Activated CD4-positive, alpha-beta T cell treated with anti-CD3 and anti-CD28 coated beads, Interleukin-2, amount 50 U/mL, for 48 hours (primary cell): ENCODE measurements at regions not wholly inside any gene's neighbourhood (a gene's known extent, or its start where the extent isn't known, plus 50 kb on each side); places are given as distances from the start of the nearest gene placed in this dataset.
"Not testable (repeated sequence)": the region's sequence is repeated elsewhere in the genome, so short reads cannot be mapped to it uniquely, and the experiment has no call there.

Source experiments
- DNase-seq, 2 experiments: peaks; one replicate each; pipeline ENCODE4 v3.0.0-alpha.2; 2020

DNA sequence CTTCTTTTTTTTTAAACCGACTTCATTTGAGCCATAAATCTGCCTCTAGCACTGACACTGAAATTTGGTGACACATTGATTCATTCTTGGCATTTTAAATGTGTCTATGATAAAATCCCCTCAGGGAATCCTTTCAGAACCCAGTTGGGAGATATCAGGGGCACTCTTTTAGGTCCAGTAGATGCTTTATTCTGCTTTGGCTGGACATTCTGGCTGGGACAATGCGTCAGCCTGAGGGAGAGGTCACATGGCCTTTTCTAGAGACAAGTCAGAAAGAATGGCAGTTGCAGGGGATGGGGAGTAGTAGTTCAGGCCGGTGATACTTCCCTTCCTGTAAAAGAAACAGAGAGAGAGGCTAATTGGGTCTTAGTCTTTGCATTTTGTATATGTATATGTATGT, 63.1 kb downstream of the TRIM43 start:
- DNase-seq: not testable (repeated sequence)

DNA sequence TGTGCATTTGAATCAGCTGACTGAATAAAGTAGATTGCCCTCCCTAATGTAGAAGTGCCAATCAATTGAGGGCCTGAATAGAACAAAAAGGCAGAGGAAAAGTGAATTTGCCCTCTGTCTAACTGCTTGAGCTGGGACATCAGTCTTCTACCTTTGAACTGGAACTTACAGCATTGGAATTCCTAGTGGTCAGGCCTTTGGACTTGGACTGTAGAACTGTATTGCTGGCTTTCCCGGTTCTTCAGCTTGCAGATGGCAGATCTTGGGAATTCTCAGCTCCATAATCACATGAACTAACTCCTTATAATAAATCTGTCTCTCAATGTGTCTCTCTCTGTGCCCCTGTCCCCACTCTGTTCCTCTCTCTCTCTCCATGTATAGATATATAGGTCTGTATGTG, 64.8 kb downstream of the TRIM43 start:
- DNase-seq: not testable (repeated sequence)

DNA sequence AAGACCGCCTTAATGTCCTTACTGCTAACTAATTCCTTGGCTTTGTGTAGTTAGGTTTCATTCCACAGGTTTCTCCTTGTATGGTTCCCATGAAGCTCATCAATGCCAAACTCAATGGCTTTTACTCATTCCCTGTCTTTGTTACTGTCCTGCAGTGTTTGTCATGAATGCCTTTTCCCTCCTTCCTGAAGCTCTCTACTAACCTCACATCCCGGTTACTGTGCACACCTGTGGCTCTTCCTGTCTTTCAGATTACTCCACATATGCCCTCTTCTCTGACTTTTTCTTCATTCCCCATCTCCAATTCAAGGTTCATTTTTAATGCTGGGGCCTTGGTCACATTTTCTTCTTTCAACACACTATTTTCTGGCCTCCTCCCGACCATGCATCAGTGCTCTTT, 66.1 kb downstream of the TRIM43 start:
- DNase-seq: not testable (repeated sequence)

DNA sequence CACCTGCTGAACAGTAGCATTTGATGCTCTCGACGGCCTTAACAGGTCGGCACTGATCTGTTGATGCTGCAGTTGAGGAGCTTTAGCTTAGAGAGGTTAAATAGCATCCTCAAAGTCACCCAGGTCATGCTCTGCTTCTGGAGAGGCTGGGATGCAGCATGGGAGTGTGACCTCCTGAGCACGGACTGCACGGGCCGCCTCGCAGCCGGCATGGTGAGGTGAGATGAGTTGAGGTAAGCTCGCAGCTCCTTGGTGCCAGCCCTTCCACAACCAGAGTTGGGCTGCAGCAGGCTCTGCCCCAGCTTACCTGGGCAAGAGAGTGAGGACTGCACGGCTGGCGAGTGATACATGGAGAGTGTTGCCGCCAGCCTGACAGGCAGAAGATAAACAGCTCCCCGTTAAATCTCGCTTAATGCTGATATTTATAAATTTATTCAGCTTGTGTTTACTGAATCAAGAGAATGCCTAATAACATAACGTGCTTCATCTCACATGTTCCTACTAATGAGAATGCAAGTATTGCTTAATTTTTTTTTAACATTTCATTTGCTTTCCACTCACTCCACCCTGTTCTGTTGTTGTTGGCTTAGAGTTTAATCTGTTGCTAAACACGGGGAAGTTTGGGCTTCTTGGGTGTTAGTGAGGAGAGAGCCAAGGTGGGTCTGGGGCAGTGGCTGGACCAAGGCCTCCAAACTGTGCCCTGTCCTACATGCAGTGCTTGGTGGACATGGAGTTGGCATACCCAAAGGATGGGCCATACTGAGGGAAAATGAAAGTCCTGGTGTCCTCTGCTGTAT, 69.2 kb downstream of the TRIM43 start:
- DNase-seq: not testable (repeated sequence)

DNA sequence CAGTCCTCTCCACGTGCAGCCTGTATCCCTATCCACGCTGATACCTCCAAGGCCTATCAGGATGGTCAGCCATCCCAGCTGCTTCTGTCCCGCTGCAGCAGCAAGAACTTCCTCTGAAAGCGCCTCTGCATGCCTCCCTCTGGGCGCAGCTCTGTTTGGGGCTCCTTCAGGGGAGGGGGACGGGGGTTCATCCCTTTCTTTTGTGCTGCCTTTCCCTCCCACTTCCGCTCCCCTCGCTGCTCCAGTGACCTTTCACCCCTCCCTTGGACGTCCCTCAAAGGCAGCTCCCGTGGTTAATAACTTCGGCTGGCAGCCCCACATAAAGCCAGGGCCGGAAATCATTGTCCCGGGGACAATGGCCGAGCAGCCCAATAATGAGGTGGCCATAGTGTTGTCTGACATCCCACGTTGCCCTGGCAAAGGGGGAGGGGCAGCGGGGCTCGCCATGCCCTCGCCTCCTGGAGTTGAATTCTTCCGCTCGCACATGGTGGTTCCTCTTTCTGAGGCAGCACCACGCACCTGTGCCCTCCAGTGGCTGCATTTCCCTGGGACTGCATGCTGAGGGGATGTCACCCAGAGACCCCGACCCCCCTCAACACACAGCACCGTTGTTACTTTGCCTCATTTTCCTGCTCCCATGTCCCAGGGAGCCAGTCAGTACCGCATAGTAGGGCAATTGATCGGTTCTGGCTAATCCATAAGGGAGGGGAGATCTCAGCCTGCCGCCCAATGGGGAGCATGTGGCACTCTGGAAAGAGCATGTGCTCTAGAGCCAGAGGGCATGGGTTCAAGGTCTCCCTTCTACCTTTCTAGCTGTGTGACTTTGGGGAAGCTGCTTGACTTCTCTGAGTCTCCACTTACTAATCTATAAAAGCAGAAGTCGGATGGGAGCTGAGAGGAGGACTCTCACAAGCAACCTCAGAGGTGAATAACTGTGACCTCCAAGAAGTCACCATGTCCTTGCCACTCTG, 72.0 kb downstream of the TRIM43 start:
- not testable (repeated sequence) for DNase-seq

DNA sequence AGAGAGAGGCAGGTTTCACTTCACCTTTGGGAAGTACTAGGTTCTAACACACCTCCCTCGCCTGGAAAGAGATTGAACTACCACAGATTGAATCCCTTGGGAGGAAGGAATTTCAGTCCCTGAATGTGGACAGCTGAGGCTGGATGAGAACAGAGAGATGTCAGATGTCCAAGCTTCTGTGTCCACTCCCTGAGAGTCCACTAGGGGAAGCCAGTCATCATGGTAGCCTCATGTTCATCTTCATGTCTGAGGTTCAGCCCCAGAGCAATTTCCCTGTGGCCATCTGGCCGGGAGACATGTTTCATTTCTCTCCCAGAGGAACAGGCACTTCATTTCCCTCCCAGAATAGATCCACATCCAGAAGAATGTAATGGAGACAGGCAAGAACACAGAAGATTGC, 74.8 kb downstream of the TRIM43 start:
- DNase-seq: not testable (repeated sequence)

DNA sequence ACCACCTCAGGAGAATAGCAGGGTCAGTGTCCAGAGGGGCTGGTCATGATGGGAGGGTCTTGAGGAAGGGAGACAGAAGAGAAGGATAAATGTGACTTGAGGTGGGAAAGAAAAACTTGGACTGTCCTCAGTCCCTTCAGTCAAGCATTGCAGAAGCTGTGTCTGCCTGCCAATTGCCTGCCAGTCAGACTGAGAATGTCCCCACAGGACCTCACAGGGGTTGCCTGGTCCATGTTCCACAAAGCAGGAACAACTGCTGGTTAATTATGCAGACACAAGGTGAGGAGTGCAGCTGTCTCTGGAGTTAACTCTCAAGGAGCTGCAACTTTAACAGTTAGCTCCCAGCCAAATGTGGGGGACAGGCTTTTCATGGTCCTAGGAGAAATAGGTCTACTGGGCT, 75.7 kb downstream of the TRIM43 start:
- no peak for DNase-seq

DNA sequence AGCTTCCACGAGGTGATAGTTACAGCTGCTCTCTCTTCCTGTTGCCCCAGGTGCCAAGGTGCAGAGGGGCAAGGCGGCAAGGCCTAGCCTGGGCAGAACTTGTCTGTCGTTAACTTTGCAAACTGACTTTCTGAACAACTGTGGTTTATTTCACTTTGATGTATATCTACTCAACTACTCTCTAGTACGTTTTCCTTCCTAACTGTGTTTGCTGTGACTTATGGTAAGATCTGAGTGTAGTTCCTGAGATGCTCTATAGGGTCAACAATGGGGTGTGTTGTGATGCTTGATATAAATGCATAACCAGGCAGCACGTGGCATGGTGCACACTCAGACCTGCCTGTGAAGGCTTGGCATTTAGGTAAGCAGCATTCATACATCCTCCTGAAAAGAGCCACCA, 77.1 kb downstream of the TRIM43 start:
- DNase-seq: not testable (repeated sequence)

DNA sequence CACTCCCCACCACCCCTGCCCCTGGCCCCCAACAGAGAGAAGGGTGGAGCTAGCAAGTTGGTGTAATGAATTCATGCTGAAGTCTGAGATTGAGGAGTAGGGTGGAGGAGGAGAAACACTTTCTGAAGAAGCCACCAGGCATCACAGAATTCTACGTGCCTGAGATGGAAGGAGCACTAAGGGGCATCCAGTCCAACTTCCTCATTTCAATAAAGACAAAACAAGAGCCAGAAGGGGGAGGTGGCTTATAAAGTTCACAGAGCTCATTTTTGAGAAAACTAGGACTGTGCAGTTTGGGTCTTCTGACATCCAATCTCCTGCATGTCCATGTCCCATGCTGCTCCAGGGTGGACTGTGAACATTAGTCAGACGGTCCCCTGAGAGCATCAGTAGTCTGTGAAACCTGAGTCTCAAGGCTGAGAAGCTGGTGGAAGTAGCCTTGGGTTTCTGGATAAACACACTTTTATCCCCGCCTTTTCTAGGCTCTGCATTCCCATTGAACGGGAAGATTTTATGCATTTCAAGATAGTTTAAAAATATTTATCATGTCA, 77.7 kb downstream of the TRIM43 start:
- DNase-seq: no peak

DNA sequence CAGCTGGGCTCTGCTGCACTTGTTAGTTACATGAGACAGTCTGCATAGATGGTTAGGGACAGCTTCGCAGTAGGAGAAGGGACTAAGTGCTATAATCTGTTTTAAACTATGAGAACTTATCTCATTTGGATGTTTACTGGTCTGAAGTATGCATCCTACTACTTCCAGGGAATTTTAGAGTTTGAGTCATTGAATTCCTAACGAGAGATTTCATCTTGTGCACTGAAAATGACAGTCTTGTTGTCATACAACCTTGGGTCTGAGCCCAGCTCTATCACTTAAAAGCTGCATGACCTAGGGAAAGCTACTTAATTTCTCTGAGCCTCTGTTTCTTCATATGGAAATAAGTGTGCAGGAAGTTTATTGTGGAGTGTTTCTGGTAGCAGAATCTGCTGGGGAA, 78.4 kb downstream of the TRIM43 start:
- no peak for DNase-seq

DNA sequence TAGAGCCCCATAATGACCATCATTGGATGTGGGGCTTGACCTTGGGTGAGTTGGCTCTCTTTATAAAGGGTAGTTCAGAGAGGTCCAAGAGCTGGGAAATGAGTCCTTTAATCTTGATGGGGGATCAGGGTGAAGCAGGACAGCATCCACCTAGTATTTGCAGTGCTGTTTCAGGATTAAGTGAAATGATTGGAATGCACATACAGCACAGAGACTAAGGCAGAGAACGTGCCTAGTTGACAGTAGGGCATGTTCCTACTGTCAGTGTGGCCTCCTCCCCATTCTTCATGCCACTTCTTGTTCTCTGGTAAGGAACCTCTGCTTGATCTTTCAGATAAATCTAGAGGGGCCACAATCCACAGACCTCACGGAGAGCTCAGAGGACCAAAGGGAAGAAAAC, 78.9 kb downstream of the TRIM43 start:
- no peak for DNase-seq

DNA sequence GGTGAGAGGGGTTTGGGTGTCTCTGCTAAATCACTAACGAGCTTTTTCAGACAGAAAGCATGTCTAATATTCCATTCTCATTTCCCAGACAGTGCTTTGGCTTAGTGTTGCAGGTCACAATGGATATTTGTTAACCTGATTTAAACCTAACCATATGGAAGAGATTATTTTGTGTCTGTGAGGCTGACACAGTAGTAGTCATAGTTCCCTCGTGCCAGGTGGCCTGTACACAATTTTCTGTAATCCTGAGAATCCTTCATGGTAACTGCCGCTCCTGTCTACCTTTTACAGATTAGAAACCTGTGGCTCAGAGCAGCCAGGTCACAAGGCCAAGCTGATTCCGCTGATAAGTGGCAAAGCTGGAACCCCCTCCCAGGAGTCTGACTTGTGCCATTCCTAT, 79.4 kb downstream of the TRIM43 start:
- DNase-seq: not testable (repeated sequence)

DNA sequence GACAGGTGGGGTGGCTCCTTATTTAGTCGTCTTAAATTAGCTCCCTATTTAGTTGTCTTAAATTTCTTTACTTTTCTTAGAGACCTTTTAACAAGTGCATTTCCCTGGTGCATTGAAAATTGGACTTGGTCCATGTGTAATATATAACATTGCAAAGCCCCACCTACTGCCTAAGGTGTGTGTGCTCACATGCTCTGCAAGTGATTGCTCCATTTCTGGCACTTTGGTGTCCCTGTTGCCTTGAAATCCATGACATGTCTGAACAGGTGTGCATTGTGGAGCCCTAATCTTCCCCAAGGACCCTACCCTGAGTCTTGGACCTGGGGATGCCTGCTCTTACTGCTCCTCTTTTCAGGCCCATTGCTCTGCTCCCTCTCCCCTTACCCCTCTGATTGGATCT, 80.2 kb downstream of the TRIM43 start:
- not testable (repeated sequence) for DNase-seq

DNA sequence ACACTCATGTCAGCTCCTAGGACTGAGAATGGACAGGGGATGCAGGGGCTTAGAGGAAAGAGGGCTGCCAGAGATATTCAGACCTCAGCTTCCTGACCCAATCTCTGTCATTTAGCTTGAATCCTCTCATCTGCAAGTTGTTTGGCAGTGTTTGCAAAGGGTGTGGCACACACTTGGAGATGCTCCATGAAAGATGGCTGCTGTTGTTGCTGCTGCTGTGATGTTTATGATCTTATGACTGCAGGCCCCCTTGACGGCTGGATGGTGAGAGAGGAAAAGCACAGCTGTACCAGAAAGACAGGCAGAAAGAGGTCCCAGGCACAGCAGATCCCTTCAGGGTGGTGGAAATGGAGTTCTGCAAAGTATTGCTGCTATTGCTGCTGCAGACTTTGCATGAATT, 80.7 kb downstream of the TRIM43 start:
- DNase-seq: not testable (repeated sequence)

DNA sequence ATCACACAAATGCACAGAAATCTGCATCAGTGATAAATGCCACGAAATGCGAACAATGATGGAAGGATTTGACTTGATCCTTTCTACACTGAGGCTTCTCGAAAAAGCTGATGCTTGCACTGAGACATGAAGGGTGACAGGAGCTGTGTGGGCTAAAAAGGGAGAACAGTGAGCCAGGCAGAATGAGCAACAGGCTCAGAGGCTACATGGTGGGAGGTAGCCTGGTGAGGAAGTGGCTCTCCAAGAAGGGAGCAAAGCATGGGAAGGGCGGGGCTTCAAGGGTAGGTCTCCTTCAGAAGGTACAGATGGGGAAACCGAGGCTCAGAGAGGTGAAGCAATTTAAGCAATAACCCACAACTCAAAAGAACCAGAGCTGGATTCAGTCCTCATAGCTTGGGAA, 82.4 kb downstream of the TRIM43 start:
- DNase-seq: no peak

DNA sequence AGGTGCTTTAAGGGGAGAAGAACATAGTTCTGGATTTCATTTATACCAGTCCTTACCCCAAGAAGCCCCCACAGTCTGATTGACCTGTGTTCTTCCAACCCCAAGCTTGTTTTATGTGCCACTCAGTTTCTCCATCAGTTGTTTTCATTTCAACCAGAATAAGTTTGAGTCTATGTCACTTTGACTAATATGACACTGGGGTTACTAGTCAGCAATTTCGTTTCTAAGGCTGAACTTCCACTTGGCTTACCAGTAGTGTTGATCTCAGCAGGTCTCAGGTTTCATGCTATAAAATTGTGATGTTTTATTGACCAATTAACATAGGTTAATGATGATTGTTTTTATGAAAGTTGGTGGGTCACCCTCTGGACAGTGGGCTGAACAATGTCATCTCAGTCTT, 84.8 kb downstream of the TRIM43 start:
- DNase-seq: not testable (repeated sequence)

DNA sequence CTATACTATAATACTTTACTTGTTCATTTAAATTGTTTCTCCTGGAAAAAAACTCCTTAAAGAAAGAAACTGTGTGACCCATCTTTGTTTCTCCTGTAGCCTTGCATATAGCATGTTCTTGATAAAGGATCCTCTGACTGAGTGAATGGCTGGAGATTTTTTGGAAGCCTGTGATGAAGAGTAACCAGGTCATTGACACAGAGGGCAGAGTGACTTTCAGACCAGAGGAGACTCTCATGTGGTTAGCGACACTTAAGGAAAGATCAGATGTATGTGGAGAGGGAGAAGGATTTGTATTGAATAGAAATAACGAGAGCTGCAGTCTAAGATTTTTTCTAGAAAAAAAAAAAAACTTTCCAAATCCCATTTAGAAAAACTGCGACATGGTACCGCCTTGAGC, 85.5 kb downstream of the TRIM43 start:
- DNase-seq: no peak

DNA sequence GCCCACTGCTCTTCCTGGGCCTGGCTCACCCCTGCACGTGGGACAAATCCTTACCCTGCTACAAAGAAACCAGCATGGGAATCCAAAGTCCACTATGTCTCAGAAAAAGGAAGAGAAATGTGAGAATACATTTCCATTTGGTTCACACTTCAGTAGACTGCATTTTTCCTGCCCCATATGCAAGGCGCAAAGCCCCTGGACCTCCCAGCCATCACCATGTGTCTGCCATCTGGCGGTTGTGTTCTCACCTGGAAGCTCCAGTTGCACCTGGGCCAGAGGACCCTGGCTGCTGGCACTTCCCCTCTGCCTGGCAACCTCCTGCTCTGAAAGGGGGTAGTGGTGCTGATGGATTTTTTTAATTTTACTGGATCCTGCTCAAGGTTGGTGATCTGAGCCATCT, 86.0 kb downstream of the TRIM43 start:
- not testable (repeated sequence) for DNase-seq

DNA sequence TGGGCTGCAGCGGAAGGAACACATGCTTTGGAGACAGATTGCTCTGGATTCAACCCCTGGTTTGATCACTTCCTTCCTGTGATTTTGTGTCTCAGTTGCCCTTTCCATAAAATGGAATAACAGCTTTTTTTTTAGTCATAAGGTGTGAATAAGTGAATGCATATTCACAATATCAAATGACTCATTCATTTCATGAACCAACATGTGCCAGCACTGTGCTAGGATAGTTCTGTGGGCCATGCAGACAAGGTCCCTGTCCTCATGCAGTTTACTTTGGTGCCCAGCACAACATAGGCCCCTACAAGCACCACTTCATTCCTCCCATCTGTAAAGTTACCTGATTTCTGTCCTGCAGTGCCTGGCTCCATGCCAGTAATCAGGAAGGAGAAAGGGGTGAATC, 89.4 kb downstream of the TRIM43 start:
- not testable (repeated sequence) for DNase-seq

DNA sequence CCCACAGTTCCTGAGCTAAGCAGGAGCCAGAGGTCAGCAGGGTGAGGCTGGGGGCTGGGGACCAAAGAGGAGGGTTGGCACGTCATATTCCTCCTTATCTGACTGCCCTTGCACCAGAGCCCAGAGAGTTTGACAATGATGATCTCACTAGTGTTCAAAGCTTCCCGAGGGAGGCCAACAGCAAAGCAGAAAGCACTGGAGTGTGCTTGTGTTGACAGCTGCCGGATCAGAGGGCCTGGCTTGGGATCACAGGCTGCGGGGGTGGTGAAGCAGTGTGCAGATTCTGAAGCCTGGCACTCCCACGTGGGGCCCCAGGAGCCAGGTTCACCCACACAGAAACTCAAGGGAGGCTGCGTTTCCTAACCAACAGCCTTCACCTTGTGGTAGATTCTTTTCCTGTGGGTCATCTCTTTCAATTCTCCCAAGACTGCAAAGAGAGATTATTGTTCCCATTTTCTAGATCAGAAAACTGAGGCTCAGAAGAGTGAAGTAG, 89.8 kb downstream of the TRIM43 start:
- DNase-seq: not testable (repeated sequence)

DNA sequence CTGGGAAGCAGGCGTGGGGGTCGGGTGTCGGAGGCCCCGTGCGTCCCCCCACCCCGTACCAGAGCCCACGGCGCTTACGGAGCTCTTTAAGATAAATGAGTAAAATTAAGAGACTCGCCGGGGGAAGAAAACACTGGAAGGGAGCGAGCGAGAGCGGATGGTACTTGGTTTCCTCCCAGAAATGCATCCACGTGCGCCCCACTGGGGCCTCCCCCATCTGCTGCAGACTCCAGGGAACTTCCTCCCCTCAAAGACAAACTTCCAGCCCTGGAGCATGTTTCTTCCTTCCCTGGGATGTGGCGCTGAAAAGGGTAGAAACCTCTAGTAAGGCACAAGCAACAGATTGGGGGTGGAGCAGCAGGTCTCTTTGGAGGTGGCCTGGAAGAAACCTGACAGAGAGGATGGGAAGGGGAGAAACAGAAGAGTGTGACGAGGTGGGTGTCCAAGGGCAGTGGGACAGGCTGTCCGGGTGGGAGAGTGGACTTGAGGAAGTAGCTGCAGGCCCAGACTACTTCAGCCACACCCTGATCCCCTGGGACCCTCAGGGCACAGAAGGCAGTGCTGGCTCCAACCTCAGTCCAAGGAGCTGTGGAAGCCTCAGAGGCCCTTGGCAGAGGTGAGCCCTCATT, 91.2 kb downstream of the TRIM43 start:
- DNase-seq: not testable (repeated sequence)

DNA sequence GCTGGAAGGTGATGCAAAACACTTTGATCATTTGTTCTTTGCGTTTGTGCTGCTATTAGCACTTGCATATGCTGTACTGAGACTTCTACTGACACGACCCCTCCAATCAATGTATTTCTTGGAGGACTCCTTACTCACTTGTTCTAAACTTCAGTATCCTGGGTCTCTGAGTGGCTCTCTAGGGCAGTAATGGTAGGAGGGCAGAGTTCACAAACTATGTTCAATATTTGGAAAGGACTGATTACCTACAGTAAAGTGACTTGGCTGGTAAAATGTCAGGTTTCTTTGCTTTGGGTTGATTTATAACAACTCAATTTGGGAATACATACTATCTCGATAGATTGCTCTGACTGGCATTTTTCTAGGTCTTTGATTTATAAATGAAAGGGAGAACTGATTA, 93.7 kb downstream of the TRIM43 start:
- DNase-seq: no peak
